HG03432 (cell line): ENCODE measurements at regions not wholly inside any gene's neighbourhood (a gene's known extent, or its start where the extent isn't known, plus 50 kb on each side); places are given as distances from the start of the nearest gene placed in this dataset.

Experiments
- ATAC-seq: cut with Tn5 transposase; IDR thresholded peaks from one replicate; pipeline ENCODE4 v1.9.1; 2021; ENCODE audit warnings: mild to moderate bottlenecking, moderate library complexity; ENCODE audit not compliant: unreplicated experiment

DNA sequence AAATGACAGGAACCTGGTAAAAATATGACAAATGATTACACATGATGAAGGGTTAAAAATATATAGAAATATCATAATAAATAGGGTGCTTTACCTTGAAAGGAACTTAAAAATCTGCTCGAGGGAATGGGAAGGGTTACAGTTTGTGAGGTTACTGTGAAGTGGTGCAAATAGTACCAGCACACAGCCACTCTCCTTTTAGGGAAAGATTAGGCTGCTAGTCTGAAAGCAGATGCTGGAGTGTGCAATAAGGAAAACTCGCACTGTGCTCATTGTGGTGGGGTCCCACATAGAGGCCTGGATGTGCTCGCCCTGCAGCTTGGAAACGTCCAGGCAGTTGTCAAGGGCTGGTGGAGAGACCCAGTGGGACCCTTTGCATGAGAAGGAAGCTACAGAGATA is 145.9 kb upstream of the TBX20 start:
- ATAC-seq, result no peak

DNA sequence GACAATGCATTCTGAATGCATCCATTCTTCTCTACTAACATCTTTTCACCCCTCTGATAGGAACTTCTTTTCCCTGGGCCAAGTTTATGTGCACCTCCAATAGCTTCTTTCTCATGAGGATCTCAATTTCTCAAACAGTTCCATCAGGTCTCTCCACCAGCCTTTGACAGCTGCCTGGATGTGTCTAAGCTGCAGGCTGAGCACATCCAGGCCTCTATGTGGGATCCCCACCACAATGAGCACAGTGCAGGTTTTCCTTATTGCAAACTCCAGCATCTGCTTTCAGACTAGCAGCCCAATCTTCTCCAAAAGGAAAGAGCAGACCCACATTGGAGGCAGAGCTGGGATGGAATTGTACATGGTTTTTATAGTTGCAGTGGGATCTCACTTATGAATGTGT is 145.3 kb upstream of the TBX20 start:
- ATAC-seq, result no peak

- ATAC-seq, result no peak
These were observed 144.6 kb upstream of the TBX20 start for GRCh38 chr7:35398518-35398917.

DNA sequence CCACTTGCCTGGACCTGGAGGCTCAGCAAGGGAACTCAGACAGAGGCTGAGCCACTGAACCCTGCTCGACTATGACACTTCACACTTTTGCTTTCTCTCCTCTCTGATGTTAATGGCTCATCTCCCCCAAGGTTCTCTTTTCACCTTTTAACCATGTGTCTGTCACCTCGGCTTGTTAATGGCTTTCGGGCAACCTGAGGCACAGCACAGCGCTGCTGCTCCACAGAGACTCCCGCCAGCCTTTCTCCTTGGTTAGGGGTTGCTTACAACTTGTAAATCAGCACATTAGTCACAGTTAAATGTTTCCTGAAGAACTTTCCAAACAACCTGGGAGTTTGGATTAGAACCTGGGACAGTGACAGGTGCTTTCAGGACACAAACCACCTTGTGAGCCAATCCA is 136.2 kb upstream of the TBX20 start:
- no peak for ATAC-seq

- ATAC-seq, result no peak
These were observed 135.7 kb upstream of the TBX20 start for GRCh38 chr7:35389636-35390035.

DNA sequence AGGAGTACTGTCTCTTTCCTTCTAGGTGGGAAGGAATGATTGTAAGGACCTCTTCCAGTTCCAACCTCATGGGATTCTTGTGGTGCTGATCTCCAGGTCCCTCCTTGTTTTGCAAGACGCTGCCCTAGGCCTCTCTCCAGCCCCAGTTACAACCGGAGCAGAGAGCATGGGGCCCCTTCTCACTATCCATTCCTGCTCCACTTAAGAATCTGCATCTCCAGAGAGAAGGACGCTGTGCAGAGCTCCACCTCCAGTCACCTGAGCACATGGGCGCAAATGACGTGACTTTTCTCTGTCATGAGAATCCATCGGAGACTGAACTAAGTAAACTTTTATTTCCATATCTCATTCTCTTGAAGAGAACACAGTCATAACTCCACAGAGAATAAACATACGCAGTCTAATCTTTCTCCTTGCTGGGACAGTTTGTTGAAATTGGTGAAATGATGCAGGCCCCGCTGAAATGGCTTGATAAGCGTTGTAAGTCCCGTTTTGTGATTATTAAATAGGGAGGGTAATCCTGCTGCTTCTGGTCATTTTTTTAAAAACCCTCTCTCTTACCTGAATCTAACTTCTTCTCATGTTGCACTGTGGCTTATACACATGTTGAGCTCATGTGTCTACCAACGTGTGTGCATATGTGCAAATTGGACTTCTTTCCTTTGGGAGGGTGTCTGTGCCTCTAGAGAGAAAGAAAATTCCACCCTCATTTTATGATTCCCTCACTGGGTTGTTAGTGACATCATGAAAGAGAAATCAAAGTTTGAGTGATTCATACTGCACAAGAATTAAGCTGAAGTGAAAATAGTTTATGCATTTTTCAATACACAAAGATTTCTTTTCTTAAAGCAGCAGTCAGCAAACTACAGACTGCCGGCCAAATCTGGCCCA is 133.2 kb upstream of the TBX20 start:
- no peak for ATAC-seq

GRCh38 chr7:35386082-35386815 is 132.3 kb upstream of the TBX20 start:
- no peak for ATAC-seq

GRCh38 chr7:35384761-35385700 is 131.1 kb upstream of the TBX20 start:
- no peak for ATAC-seq

- no peak for ATAC-seq
These were observed 126.9 kb upstream of the TBX20 start for GRCh38 chr7:35380739-35381224.

GRCh38 chr7:35379481-35379880 is 125.6 kb upstream of the TBX20 start:
- no peak for ATAC-seq

DNA sequence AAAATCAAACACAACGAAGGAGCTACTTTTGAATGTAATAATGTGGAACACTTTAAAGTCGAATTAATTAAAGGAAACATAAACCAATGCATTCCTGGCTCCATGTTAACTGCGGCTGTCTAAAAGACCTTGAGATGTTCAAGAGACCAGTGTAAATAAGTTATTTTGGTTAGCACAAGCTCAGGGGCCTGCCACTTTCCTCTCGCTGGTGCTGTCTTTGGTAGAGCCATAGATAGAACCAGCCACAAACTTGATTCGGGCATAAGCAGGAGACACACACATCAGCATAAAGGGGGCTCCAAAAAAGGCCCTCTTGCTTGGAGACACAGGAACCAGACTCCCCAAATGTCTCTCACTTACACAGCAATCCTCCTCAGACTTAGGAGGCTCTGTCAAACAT is 121.6 kb upstream of the TBX20 start:
- no peak for ATAC-seq

DNA sequence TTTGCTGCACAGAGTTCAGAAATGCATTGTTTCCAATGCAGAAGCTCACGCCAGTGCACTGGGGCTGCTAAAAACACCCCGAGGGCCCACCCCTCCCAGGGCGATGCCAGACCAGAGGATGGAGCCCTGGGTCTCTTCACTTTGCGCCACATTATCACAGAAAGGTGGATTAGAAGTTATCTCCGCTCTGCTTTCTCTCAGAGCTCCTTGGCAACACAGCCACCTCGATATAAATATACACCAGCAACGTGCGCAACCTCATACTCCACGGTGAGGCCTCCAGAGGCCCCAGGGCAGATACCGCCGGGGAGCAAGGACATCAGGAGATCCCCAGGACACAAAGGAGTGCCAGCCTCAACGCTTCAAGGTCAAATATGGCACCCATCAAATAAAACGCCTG is 121.0 kb upstream of the TBX20 start:
- no peak for ATAC-seq

GRCh38 chr7:35371221-35371620 is 117.3 kb upstream of the TBX20 start:
- no peak for ATAC-seq

DNA sequence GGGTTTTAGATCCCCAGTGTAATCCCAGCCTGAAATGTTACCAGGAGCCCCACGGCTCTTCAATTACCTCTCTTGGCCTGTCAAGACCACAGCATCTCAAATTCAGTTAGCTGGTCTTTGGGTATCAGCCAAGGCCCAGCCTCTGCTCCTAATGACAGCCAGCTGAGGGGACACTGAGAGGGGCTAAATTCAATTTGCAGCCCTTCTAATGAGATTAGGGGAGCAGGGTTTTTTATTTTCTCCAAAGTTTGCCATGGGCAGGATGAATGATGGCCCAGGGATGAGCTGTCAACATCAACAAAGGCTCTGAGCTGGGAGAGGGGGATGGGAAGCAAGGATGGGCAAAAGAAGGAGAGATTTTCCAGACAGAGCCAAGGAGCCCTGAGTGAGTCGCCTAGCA is 116.8 kb upstream of the TBX20 start:
- ATAC-seq, result no peak

- ATAC-seq, result no peak
These were observed 112.6 kb upstream of the TBX20 start for GRCh38 chr7:35366167-35367155.

GRCh38 chr7:35365523-35365922 is 111.6 kb upstream of the TBX20 start:
- peak; percentile 72 for ATAC-seq

GRCh38 chr7:35362341-35362740 is 108.4 kb upstream of the TBX20 start:
- ATAC-seq, result no peak

DNA sequence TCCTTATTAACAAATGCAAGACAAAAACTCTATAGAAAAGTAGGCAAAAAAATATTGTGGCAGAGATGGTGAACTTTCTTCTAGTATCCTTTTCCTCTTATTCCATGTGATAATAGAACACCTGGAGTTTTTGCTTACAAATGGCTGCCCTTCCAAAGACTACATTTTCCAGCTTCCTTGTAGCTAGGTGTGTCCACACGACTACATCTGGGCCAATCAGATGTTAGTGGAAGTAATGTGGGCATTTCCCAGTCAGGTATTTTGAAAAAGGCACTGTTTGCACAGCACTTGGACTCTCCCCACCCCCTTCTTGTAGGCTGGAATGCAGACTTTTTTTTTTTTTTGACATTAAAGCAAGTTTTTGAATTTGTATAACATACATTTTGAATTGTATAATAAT is 105.5 kb upstream of the TBX20 start:
- no peak for ATAC-seq

DNA sequence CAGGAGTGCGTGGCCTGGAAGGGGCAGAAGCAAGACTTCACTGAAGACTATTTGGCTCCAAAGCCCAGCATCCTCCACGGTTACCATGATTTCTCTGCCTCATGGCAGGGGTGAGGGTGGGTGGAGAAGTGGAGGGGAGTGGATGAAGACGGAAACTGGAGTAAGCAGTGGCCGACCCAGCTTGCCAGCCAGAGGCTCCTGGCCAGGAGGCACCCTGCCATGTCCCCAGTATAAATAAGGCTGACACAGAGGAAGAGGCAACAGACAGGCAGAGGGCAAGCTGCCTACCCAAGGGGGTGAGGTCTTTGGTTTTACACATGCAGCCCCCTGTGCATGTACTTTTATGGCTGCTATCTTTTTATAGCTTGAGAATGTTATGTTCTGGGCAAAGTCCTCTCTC is 102.6 kb upstream of the TBX20 start:
- ATAC-seq, result no peak

- ATAC-seq, result no peak
These were observed 102.0 kb upstream of the TBX20 start for GRCh38 chr7:35355911-35356310.
